Keratinocyte (primary cell): ENCODE measurements at regions not wholly inside any gene's neighbourhood (a gene's known extent, or its start where the extent isn't known, plus 50 kb on each side); places are given as distances from the start of the nearest gene placed in this dataset.

Experiments
- DNase-seq: peaks from one replicate; pipeline ENCODE4 v3.0.0-alpha.2; 2011; ENCODE audit warnings: low read depth, missing footprints, low spot score
- FAIRE-seq: peaks from 2 replicates; lab custom pipeline; 2011; peaks lifted over from hg19 to GRCh38; lab: Jason Lieb, UNC
- H2AFZ ChIP-seq: 2 replicates; pipeline ENCODE4 v1.6.0; 2012; ENCODE audit warnings: low read length, control low read depth, inconsistent platforms; ENCODE audit not compliant: control insufficient read depth
- H3K27ac ChIP-seq: 2 replicates; pipeline ENCODE4 v1.5.1; 2011; ENCODE audit warnings: low read length; ENCODE audit not compliant: control insufficient read depth, insufficient read depth
- H3K27me3 ChIP-seq: 3 replicates; pipeline ENCODE4 v1.6.0; 2011; ENCODE audit warnings: low read length; ENCODE audit not compliant: control insufficient read depth, insufficient read depth; ENCODE audit errors: extremely low read depth
- H3K36me3 ChIP-seq, 2 experiments: 2 replicates in 1 of 2; 3 replicates in 1 of 2; pipeline ENCODE4 v1.5.1; 2011; ENCODE audit warnings: low read length in 2 of 2, mild to moderate bottlenecking in 1 of 2; ENCODE audit not compliant: control insufficient read depth in 2 of 2, insufficient read depth in 2 of 2; ENCODE audit errors: extremely low read depth in 1 of 2
- H3K4me1 ChIP-seq: 3 replicates; pipeline ENCODE4 v1.5.1; 2011; ENCODE audit warnings: low read length; ENCODE audit not compliant: control insufficient read depth, insufficient read depth; ENCODE audit errors: extremely low read depth
- H3K4me2 ChIP-seq: 3 replicates; pipeline ENCODE4 v1.6.0; 2011; ENCODE audit warnings: low read depth, low read length; ENCODE audit not compliant: control insufficient read depth, insufficient read depth; ENCODE audit errors: extremely low read depth
- H3K4me3 ChIP-seq, 3 experiments: fragments of 200-600 bp in 1 of 3; sonication (generic) in 1 of 3; 2 replicates in 2 of 3; 3 replicates in 1 of 3; pipeline ENCODE4 v1.5.1; 2011 to 2016; ENCODE audit warnings: low read length in 3 of 3, mild to moderate bottlenecking in 3 of 3, control low read depth in 2 of 3, inconsistent platforms in 1 of 3, low read depth in 1 of 3, mixed read lengths in 1 of 3, mixed run types in 1 of 3, moderate library complexity in 1 of 3; ENCODE audit not compliant: control insufficient read depth in 2 of 3, insufficient read depth in 2 of 3; ENCODE audit errors: extremely low read depth in 1 of 3
- H3K79me2 ChIP-seq: 2 replicates; pipeline ENCODE4 v1.6.0; 2012; ENCODE audit warnings: low read length; ENCODE audit not compliant: control insufficient read depth, insufficient read depth
- H3K9ac ChIP-seq: 3 replicates; pipeline ENCODE4 v1.6.0; 2011; ENCODE audit warnings: low read length; ENCODE audit not compliant: control insufficient read depth, insufficient read depth; ENCODE audit errors: extremely low read depth
- H3K9me1 ChIP-seq: 3 replicates; pipeline ENCODE4 v1.6.0; 2011; ENCODE audit warnings: low read length; ENCODE audit not compliant: control insufficient read depth, insufficient read depth; ENCODE audit errors: extremely low read depth
- H3K9me3 ChIP-seq: 2 replicates; pipeline ENCODE4 v1.5.1; 2012; ENCODE audit warnings: low read depth, low read length; ENCODE audit not compliant: control insufficient read depth
- H4K20me1 ChIP-seq: 3 replicates; pipeline ENCODE4 v1.6.0; 2011; ENCODE audit warnings: low read length; ENCODE audit not compliant: control insufficient read depth, insufficient read depth; ENCODE audit errors: extremely low read depth
- CTCF ChIP-seq, 3 experiments: IDR thresholded peaks in 1 of 3; conservative IDR thresholded peaks in 1 of 3; optimal IDR thresholded peaks in 1 of 3; 2 replicates in 2 of 3; 3 replicates in 1 of 3; pipeline versions ENCODE3 to v1.5.1; 2011; ENCODE audit warnings: low read length in 3 of 3, mild to moderate bottlenecking in 3 of 3, moderate library complexity in 2 of 3, control low read depth in 1 of 3, inconsistent platforms in 1 of 3; ENCODE audit not compliant: insufficient read depth in 2 of 3; ENCODE audit errors: extremely low read depth in 1 of 3
- EZH2 ChIP-seq: IDR thresholded peaks from one replicate; pipeline ENCODE4 v1.6.1; 2012; ENCODE audit warnings: inconsistent platforms, mild to moderate bottlenecking, low read length, moderate library complexity
- dilution Hi-C: fragments of 300-500 bp; cut with MboI; formaldehyde crosslinking; loops from one replicate; pipeline ENCODE4 v1.7.0; 2020; ENCODE audit warnings: low sequenced_read_pairs; ENCODE audit not compliant: extremely low pct_ligation_motif_present

- H3K4me2 ChIP-seq = no peak overlapping the region
- H3K36me3 ChIP-seq = no peaks in the 10 kb centered on the region
- H4K20me1 ChIP-seq = no peaks in the 10 kb centered on the region
- FAIRE-seq (no peak), DNase-seq (no peak)
- dilution Hi-C loops = no loop called here
- TF ChIP-seq CTCF (optimal IDR thresholded peaks at IDR 0.05 in 1 of 3, IDR thresholded peaks at IDR 0.05 in 1 of 3, conservative IDR thresholded peaks at IDR 0.05 in 1 of 3; ENCODE audit: extremely low read depth in 1 of 3, insufficient read depth in 2 of 3, low read length in 3 of 3) = no peak
- H3K79me2 ChIP-seq = no peaks in the 10 kb centered on the region
- no peak overlapping the region for H3K4me3 ChIP-seq
- H2AFZ ChIP-seq = no peak overlapping the region
- no peak overlapping the region for H3K9ac ChIP-seq
- H3K27me3 ChIP-seq = no peaks in the 10 kb centered on the region
- no peaks in the 10 kb centered on the region for H3K9me3 ChIP-seq
- H3K9me1 ChIP-seq = no peaks in the 10 kb centered on the region
- H3K4me1 ChIP-seq = no peaks in the 10 kb centered on the region
- H3K27ac ChIP-seq = no peak overlapping the region
Observed at GRCh38 chr12:20127413-20127812, 240.9 kb upstream of the PDE3A start.

GRCh38 chr12:20128928-20129327, 239.4 kb upstream of the PDE3A start:
- no peaks in the 10 kb centered on the region for H3K79me2 ChIP-seq
- no peak for TF ChIP-seq CTCF (optimal IDR thresholded peaks at IDR 0.05 in 1 of 3, IDR thresholded peaks at IDR 0.05 in 1 of 3, conservative IDR thresholded peaks at IDR 0.05 in 1 of 3; ENCODE audit: extremely low read depth in 1 of 3, insufficient read depth in 2 of 3, low read length in 3 of 3)
- TF ChIP-seq EZH2 = no peak
- dilution Hi-C loops = no loop called here
- H3K36me3 ChIP-seq = no peaks in the 10 kb centered on the region
- no peaks in the 10 kb centered on the region for H3K9me1 ChIP-seq
- H3K4me3 ChIP-seq = no peak overlapping the region
- DNase-seq (no peak), FAIRE-seq (no peak)
- H3K27me3 ChIP-seq = no peaks in the 10 kb centered on the region
- no peaks in the 10 kb centered on the region for H4K20me1 ChIP-seq
- H3K9me3 ChIP-seq = no peaks in the 10 kb centered on the region
- H3K4me2 ChIP-seq = no peak overlapping the region
- no peak overlapping the region for H3K9ac ChIP-seq
- H2AFZ ChIP-seq = no peak overlapping the region
- H3K4me1 ChIP-seq = no peaks in the 10 kb centered on the region
- H3K27ac ChIP-seq = no peak overlapping the region
